ENCODE measurements at regions not wholly inside any gene's neighbourhood (a gene's known extent, or its start where the extent isn't known, plus 50 kb on each side); places are given as distances from the start of the nearest gene placed in this dataset.

- TF ChIP-seq CTCF (IDR thresholded peaks at IDR 0.05) (no peak), POLR2AphosphoS5 (IDR thresholded peaks at IDR 0.05; ENCODE audit: insufficient read depth in 1 of 2, low read depth in 1 of 2) (no peak)
Measured at GRCh38 chr1:38331496-38332210, 285.1 kb upstream of the POU3F1 start.

Data from vagina (tissue), 2 donors.